Testis (tissue), 2 donors: ENCODE measurements at regions not wholly inside any gene's neighbourhood (a gene's known extent, or its start where the extent isn't known, plus 50 kb on each side); places are given as distances from the start of the nearest gene placed in this dataset.

ENCODE experiments used
- DNase-seq: peaks from one replicate; pipeline ENCODE4 v3.0.0-alpha.2; 2019
- H3K27ac ChIP-seq, 2 donors: fragments of 200-600 bp; sonication (generic); one replicate each; pipeline ENCODE4 v1.5.1; 2019
- H3K27me3 ChIP-seq: fragments of 200-600 bp; sonication (generic); one replicate; pipeline ENCODE4 v1.5.1; 2019
- H3K36me3 ChIP-seq: fragments of 200-600 bp; sonication (generic); one replicate; pipeline ENCODE4 v1.5.1; 2017; ENCODE audit warnings: low read depth; ENCODE audit errors: missing control alignments
- H3K4me1 ChIP-seq: fragments of 200-600 bp; sonication (generic); one replicate; pipeline ENCODE4 v1.5.1; 2019
- H3K4me3 ChIP-seq, 2 donors: fragments of 200-600 bp; sonication (generic); one replicate each; pipeline ENCODE4 v1.5.1; 2017 to 2019
- H3K9me3 ChIP-seq: fragments of 200-600 bp; sonication (generic); one replicate; pipeline ENCODE4 v1.5.1; 2017
- CTCF ChIP-seq, 3 experiments: fragments of 450-650 bp in 2 of 3; fragments of 200-600 bp in 1 of 3; sonication (generic) in 1 of 3; IDR thresholded peaks; one replicate each; pipeline ENCODE4 v1.5.1; 2016 to 2019; ENCODE audit warnings: antibody characterized with exemption in 3 of 3, mild to moderate bottlenecking in 2 of 3, moderate library complexity in 1 of 3
- POLR2A ChIP-seq: fragments of 450-650 bp; IDR thresholded peaks from one replicate; pipeline ENCODE4 v1.6.1; 2017; ENCODE audit warnings: antibody characterized with exemption, mild to moderate bottlenecking, moderate library complexity
- WGBS, 2 donors: methylation state at CpG; one replicate each; pipeline ENCODE4 v1.1.5; 2018; 5-methylcytosine and 5-hydroxymethylcytosine counted together
- intact Hi-C: fragments of 100-400 bp; cut with DNase I; formaldehyde crosslinking; loops from one replicate; pipeline ENCODE4 v1.15.1; 2023; ENCODE audit warnings: low total_unique reads

- no peak for DNase-seq
- no peaks in the 10 kb centered on the region for H3K27me3 ChIP-seq
- no peak overlapping the region for H3K4me3 ChIP-seq
- H3K4me1 ChIP-seq, result no peaks in the 10 kb centered on the region
- H3K27ac ChIP-seq, result no peak overlapping the region
- 70 to 71% methylated on average over 5 to 6 of the region's 6 CpGs for WGBS, 2 donors
- intact Hi-C loops, result no loop called here
- H3K9me3 ChIP-seq, result no peaks in the 10 kb centered on the region
- TF ChIP-seq CTCF (IDR thresholded peaks at IDR 0.05) (no peak), POLR2A (no peak)
- no peaks in the 10 kb centered on the region for H3K36me3 ChIP-seq
These were observed 72.6 kb upstream of the FRMD4A start for GRCh38 chr10:14403359-14403758.

DNA sequence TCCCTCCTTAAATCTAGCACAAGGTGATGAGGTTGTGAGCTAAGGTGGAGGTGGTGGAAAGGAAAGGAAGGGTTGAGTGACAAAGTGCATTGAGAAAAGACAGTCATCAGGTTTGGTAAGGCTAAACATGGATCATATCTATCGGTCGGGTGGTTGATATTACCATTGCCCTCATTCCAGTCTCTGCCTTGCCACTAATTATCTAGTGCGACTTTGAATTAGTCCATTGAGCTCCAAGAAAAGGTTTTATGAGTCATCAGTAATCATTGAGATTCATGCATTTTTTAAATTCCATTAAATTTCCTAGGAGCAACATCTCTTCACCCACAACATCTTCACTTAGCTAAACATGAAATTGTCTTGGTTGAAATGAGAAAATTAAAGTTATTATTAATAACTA, 68.9 kb upstream of the FRMD4A start:
- WGBS, 2 donors, result 83 to 89% methylated on average over 3 of the region's 3 CpGs
- intact Hi-C loops, result no loop called here
- TF ChIP-seq POLR2A, result no peak
- no peak for TF ChIP-seq CTCF (IDR thresholded peaks at IDR 0.05)

GRCh38 chr10:14397066-14397465, 66.3 kb upstream of the FRMD4A start:
- DNase-seq, result peak; percentile 34
- Histone ChIP-seq H3K9me3 (no peaks in the 10 kb centered on the region), H3K36me3 (no peaks in the 10 kb centered on the region), H3K27ac (no peak overlapping the region), H3K4me3 (no peak overlapping the region), H3K27me3 (no peaks in the 10 kb centered on the region), H3K4me1 (no peaks in the 10 kb centered on the region)
- intact Hi-C loops, result no loop called here
- no peak for TF ChIP-seq POLR2A
- no peak for TF ChIP-seq CTCF (IDR thresholded peaks at IDR 0.05)
- WGBS, 2 donors, result 47 to 55% methylated on average over 8 to 9 of the region's 9 CpGs

More for the DNA sequence above, 68.9 kb upstream of the FRMD4A start:
- Histone ChIP-seq H3K27me3 (no peaks in the 10 kb centered on the region), H3K27ac (no peak overlapping the region), H3K9me3 (no peaks in the 10 kb centered on the region), H3K4me1 (no peaks in the 10 kb centered on the region), H3K36me3 (no peaks in the 10 kb centered on the region), H3K4me3 (no peak overlapping the region)
- no peak for DNase-seq

GRCh38 chr10:14396411-14397048, 65.8 kb upstream of the FRMD4A start:
- H3K4me3 ChIP-seq, result no peak overlapping the region
- TF ChIP-seq POLR2A (no peak), CTCF (IDR thresholded peaks at IDR 0.05) (peak in 2 of 3 experiments; percentile 20 to 60)
- no peak for DNase-seq
- no peaks in the 10 kb centered on the region for H3K27me3 ChIP-seq
- H3K36me3 ChIP-seq, result no peaks in the 10 kb centered on the region
- 65 to 72% methylated on average over 7 of the region's 7 CpGs for WGBS, 2 donors
- H3K27ac ChIP-seq, result no peak overlapping the region
- H3K9me3 ChIP-seq, result no peaks in the 10 kb centered on the region
- intact Hi-C loops, result no loop called here
- H3K4me1 ChIP-seq, result no peaks in the 10 kb centered on the region

- H3K27ac ChIP-seq, result no peak overlapping the region
- H3K27me3 ChIP-seq, result no peaks in the 10 kb centered on the region
- no peak for TF ChIP-seq CTCF (IDR thresholded peaks at IDR 0.05)
- TF ChIP-seq POLR2A, result no peak
- no peak overlapping the region for H3K4me3 ChIP-seq
- intact Hi-C loops, result no loop called here
- 93 to 95% methylated on average over 1 of the region's 1 CpG for WGBS, 2 donors
- H3K9me3 ChIP-seq, result no peaks in the 10 kb centered on the region
- no peak for DNase-seq
- no peaks in the 10 kb centered on the region for H3K4me1 ChIP-seq
- no peaks in the 10 kb centered on the region for H3K36me3 ChIP-seq
These were observed 63.5 kb upstream of the FRMD4A start for GRCh38 chr10:14394179-14394578.
